WTC11 (cell line): ENCODE measurements at regions not wholly inside any gene's neighbourhood (a gene's known extent, or its start where the extent isn't known, plus 50 kb on each side); places are given as distances from the start of the nearest gene placed in this dataset.

Experiments
- ATAC-seq: fragments of 200-7000 bp; cut with Tn5 transposase; 2 replicates; pipeline ENCODE4 v1.10.0; 2021; ENCODE audit warnings: mild to moderate bottlenecking, moderate library complexity
- CTCF ChIA-PET: fragments of 300-600 bp; sonication (Branson Sonifier 250); formaldehyde crosslinking; loops from one replicate; lab custom pipeline; 2021; ENCODE audit warnings: antibody characterized with exemption; lab: Charles Lee
- POLR2A ChIA-PET: fragments of 350-600 bp; sonication (Branson Sonifier 250); formaldehyde crosslinking; loops from one replicate; lab custom pipeline; 2021; ENCODE audit warnings: antibody characterized with exemption; lab: Charles Lee
- DNase-seq: peaks from one replicate; pipeline ENCODE4 v3.0.0; 2021; ENCODE audit warnings: low spot score
- H3K27ac Mint-ChIP-seq: 2 replicates; pipeline ENCODE4 v1.8.0; 2021; ENCODE audit warnings: mixed read lengths
- H3K27me3 Mint-ChIP-seq: 2 replicates; pipeline ENCODE4 v1.8.0; 2021; ENCODE audit warnings: low read depth, mild to moderate bottlenecking, moderate library complexity, mixed read lengths
- H3K36me3 Mint-ChIP-seq: 2 replicates; pipeline ENCODE4 v1.8.0; 2021; ENCODE audit warnings: mixed read lengths
- H3K4me1 Mint-ChIP-seq: 2 replicates; pipeline ENCODE4 v1.8.0; 2022; ENCODE audit warnings: mixed read lengths
- H3K4me3 Mint-ChIP-seq: 2 replicates; pipeline ENCODE4 v1.8.0; 2021; ENCODE audit warnings: mild to moderate bottlenecking, moderate library complexity, mixed read lengths
- H3K9me3 Mint-ChIP-seq: 2 replicates; pipeline ENCODE4 v1.8.0; 2021; ENCODE audit warnings: mixed read lengths
- AR ChIP-seq: fragments of 250-450 bp; sonication (Bioruptor Pico); IDR thresholded peaks from 2 replicates; pipeline ENCODE4 v1.9.0; 2021; ENCODE audit warnings: mild to moderate bottlenecking
- ESRRA ChIP-seq: sonication (generic); formaldehyde crosslinking; IDR thresholded peaks from 2 replicates; pipeline ENCODE4 v1.8.1; 2022; ENCODE audit warnings: mild to moderate bottlenecking, missing genetic modification reagents, borderline replicate concordance
- FOXK1 ChIP-seq: sonication (generic); formaldehyde crosslinking; IDR thresholded peaks from 2 replicates; pipeline ENCODE4 v1.8.0; 2022; ENCODE audit warnings: mild to moderate bottlenecking, moderate library complexity, missing genetic modification reagents
- GTF2I ChIP-seq: fragments of 250-450 bp; sonication (Bioruptor Pico); conservative IDR thresholded peaks from 2 replicates; pipeline ENCODE4 v1.4.0; 2021; ENCODE audit warnings: mild to moderate bottlenecking
- HMGA2 ChIP-seq: fragments of 250-450 bp; sonication (Bioruptor Pico); IDR thresholded peaks from 2 replicates; pipeline ENCODE4 v1.4.0; 2021; ENCODE audit warnings: mild to moderate bottlenecking, moderate library complexity
- MLX ChIP-seq: sonication (generic); formaldehyde crosslinking; IDR thresholded peaks from 2 replicates; pipeline ENCODE4 v1.8.1; 2023; ENCODE audit warnings: mild to moderate bottlenecking, missing genetic modification reagents, moderate library complexity
- MXD4 ChIP-seq: fragments of 250-450 bp; sonication (Bioruptor Pico); IDR thresholded peaks from 2 replicates; pipeline ENCODE4 v1.8.0; 2021; ENCODE audit warnings: mild to moderate bottlenecking, moderate library complexity, borderline replicate concordance
- RELA ChIP-seq: sonication (generic); formaldehyde crosslinking; IDR thresholded peaks from 2 replicates; pipeline ENCODE4 v1.8.1; 2022; ENCODE audit warnings: missing genetic modification reagents, mild to moderate bottlenecking, borderline replicate concordance
- TEAD1 ChIP-seq: sonication (generic); formaldehyde crosslinking; IDR thresholded peaks from 2 replicates; pipeline ENCODE4 v1.8.0; 2022; ENCODE audit warnings: mild to moderate bottlenecking, missing genetic modification reagents
- TEAD4 ChIP-seq: sonication (generic); formaldehyde crosslinking; IDR thresholded peaks from 2 replicates; pipeline ENCODE4 v1.8.0; 2022; ENCODE audit warnings: mild to moderate bottlenecking, missing genetic modification reagents
- TP53 ChIP-seq: sonication (generic); formaldehyde crosslinking; IDR thresholded peaks from 2 replicates; pipeline ENCODE4 v1.8.1; 2023; ENCODE audit warnings: mild to moderate bottlenecking, missing genetic modification reagents
- ZNF121 ChIP-seq: sonication (generic); formaldehyde crosslinking; IDR thresholded peaks from 2 replicates; pipeline ENCODE4 v1.8.0; 2023; ENCODE audit warnings: missing genetic modification reagents
- ZNF219 ChIP-seq: sonication (generic); formaldehyde crosslinking; IDR thresholded peaks from 2 replicates; pipeline ENCODE4 v1.8.0; 2023; ENCODE audit warnings: missing genetic modification reagents, mild to moderate bottlenecking, borderline replicate concordance
- ZNF263 ChIP-seq: sonication (generic); formaldehyde crosslinking; IDR thresholded peaks from 2 replicates; pipeline ENCODE4 v1.8.1; 2022; ENCODE audit warnings: low read depth, mild to moderate bottlenecking, moderate library complexity, missing genetic modification reagents
- TF ChIP-seq, protein P1 (sequence below): sonication (generic); formaldehyde crosslinking; IDR thresholded peaks from 2 replicates; pipeline ENCODE4 v1.8.0; 2023; ENCODE audit warnings: missing genetic modification reagents, mild to moderate bottlenecking, borderline replicate concordance
- TF ChIP-seq, protein P2 (sequence below): fragments of 250-450 bp; sonication (Bioruptor Pico); IDR thresholded peaks from 2 replicates; pipeline ENCODE4 v1.9.0; 2021; ENCODE audit warnings: mild to moderate bottlenecking
- TF ChIP-seq, protein P3 (sequence below): sonication (generic); formaldehyde crosslinking; IDR thresholded peaks from 2 replicates; pipeline ENCODE4 v1.8.1; 2022; ENCODE audit warnings: low read depth, missing genetic modification reagents, borderline replicate concordance
- TF ChIP-seq, protein P4 (sequence below): sonication (generic); formaldehyde crosslinking; conservative IDR thresholded peaks from 2 replicates; pipeline ENCODE4 v1.8.1; 2023; ENCODE audit warnings: mild to moderate bottlenecking, low read depth, missing genetic modification reagents, moderate library complexity
- TF ChIP-seq, protein P5 (sequence below): sonication (generic); formaldehyde crosslinking; IDR thresholded peaks from 2 replicates; pipeline ENCODE4 v1.8.0; 2022; ENCODE audit warnings: mild to moderate bottlenecking, missing genetic modification reagents
- TF ChIP-seq, protein P6 (sequence below): sonication (generic); formaldehyde crosslinking; IDR thresholded peaks from 2 replicates; pipeline ENCODE4 v1.8.1; 2023; ENCODE audit warnings: mild to moderate bottlenecking, moderate library complexity, missing genetic modification reagents

DNA sequence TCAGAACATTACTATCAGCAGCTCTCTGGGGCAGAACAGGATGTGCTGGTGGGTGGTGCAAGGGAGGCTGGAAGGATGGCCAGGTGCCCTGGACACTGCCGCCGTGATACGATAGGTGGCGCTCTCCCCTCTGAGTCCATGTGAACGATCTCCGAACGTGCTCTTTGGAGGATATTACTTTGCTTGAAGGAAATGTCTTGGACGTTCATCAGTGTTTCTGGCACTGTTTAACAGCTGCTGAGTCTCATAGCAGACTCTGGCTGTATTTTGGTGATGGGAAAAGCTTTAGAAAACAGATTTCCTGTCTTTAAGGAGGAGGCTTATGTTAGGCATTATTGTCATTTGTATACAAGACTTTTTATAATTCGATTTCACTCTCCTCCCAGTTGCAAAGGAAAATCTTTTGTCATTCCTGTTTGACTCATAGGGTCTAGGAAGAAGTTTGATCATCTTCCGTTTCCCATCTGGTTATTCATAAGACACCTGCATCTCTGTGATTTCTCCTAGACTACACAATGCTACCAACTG, 386.2 kb upstream of the ADGRL2 start (continued):
- TF ChIP-seq, protein P1, sequence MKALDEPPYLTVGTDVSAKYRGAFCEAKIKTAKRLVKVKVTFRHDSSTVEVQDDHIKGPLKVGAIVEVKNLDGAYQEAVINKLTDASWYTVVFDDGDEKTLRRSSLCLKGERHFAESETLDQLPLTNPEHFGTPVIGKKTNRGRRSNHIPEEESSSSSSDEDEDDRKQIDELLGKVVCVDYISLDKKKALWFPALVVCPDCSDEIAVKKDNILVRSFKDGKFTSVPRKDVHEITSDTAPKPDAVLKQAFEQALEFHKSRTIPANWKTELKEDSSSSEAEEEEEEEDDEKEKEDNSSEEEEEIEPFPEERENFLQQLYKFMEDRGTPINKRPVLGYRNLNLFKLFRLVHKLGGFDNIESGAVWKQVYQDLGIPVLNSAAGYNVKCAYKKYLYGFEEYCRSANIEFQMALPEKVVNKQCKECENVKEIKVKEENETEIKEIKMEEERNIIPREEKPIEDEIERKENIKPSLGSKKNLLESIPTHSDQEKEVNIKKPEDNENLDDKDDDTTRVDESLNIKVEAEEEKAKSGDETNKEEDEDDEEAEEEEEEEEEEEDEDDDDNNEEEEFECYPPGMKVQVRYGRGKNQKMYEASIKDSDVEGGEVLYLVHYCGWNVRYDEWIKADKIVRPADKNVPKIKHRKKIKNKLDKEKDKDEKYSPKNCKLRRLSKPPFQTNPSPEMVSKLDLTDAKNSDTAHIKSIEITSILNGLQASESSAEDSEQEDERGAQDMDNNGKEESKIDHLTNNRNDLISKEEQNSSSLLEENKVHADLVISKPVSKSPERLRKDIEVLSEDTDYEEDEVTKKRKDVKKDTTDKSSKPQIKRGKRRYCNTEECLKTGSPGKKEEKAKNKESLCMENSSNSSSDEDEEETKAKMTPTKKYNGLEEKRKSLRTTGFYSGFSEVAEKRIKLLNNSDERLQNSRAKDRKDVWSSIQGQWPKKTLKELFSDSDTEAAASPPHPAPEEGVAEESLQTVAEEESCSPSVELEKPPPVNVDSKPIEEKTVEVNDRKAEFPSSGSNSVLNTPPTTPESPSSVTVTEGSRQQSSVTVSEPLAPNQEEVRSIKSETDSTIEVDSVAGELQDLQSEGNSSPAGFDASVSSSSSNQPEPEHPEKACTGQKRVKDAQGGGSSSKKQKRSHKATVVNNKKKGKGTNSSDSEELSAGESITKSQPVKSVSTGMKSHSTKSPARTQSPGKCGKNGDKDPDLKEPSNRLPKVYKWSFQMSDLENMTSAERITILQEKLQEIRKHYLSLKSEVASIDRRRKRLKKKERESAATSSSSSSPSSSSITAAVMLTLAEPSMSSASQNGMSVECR, result 0 out of 2 replicates have a peak, but pooled peaks have one; percentile 31
- TF ChIP-seq TP53 (CRISPR knock-in tag) (no peak), TEAD1 (CRISPR knock-in tag) (peak; percentile 73; the same call in 1 of the 2 replicates), ZNF121 (CRISPR knock-in tag) (peak; percentile 46; the same call in 1 of the 2 replicates)

- peaks cover 73% of the 10 kb centered on the region for H3K4me1 Mint-ChIP-seq
- POLR2A ChIA-PET, result no interaction called here
- peak; percentile 39 for DNase-seq
- no peaks in the 10 kb centered on the region for H3K36me3 Mint-ChIP-seq
- no peak overlapping the region for H3K4me3 Mint-ChIP-seq
- peak; percentile 66 for ATAC-seq
- H3K27me3 Mint-ChIP-seq, result no peaks in the 10 kb centered on the region
- H3K27ac Mint-ChIP-seq, result peak overlapping the region; percentile 72
- CTCF ChIA-PET, result no interaction called here
- H3K9me3 Mint-ChIP-seq, result no peaks in the 10 kb centered on the region
- TF ChIP-seq TEAD4 (CRISPR knock-in tag) (no peak), MLX (CRISPR knock-in tag) (no peak), ZNF263 (CRISPR knock-in tag) (no peak), ZNF219 (no peak), GTF2I (CRISPR knock-in tag) (no peak), HMGA2 (CRISPR knock-in tag) (no peak), RELA (CRISPR knock-in tag) (no peak), ESRRA (no peak), FOXK1 (CRISPR knock-in tag) (no peak), AR (CRISPR knock-in tag) (no peak), MXD4 (CRISPR knock-in tag) (no peak)
- TF ChIP-seq, protein P2, sequence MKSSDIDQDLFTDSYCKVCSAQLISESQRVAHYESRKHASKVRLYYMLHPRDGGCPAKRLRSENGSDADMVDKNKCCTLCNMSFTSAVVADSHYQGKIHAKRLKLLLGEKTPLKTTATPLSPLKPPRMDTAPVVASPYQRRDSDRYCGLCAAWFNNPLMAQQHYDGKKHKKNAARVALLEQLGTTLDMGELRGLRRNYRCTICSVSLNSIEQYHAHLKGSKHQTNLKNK (CRISPR knock-in tag), result no peak
- TF ChIP-seq, protein P3, sequence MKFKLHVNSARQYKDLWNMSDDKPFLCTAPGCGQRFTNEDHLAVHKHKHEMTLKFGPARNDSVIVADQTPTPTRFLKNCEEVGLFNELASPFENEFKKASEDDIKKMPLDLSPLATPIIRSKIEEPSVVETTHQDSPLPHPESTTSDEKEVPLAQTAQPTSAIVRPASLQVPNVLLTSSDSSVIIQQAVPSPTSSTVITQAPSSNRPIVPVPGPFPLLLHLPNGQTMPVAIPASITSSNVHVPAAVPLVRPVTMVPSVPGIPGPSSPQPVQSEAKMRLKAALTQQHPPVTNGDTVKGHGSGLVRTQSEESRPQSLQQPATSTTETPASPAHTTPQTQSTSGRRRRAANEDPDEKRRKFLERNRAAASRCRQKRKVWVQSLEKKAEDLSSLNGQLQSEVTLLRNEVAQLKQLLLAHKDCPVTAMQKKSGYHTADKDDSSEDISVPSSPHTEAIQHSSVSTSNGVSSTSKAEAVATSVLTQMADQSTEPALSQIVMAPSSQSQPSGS (CRISPR knock-in tag), result no peak
- TF ChIP-seq, protein P4, sequence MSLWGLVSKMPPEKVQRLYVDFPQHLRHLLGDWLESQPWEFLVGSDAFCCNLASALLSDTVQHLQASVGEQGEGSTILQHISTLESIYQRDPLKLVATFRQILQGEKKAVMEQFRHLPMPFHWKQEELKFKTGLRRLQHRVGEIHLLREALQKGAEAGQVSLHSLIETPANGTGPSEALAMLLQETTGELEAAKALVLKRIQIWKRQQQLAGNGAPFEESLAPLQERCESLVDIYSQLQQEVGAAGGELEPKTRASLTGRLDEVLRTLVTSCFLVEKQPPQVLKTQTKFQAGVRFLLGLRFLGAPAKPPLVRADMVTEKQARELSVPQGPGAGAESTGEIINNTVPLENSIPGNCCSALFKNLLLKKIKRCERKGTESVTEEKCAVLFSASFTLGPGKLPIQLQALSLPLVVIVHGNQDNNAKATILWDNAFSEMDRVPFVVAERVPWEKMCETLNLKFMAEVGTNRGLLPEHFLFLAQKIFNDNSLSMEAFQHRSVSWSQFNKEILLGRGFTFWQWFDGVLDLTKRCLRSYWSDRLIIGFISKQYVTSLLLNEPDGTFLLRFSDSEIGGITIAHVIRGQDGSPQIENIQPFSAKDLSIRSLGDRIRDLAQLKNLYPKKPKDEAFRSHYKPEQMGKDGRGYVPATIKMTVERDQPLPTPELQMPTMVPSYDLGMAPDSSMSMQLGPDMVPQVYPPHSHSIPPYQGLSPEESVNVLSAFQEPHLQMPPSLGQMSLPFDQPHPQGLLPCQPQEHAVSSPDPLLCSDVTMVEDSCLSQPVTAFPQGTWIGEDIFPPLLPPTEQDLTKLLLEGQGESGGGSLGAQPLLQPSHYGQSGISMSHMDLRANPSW (CRISPR knock-in tag), result no peak
- TF ChIP-seq, protein P5, sequence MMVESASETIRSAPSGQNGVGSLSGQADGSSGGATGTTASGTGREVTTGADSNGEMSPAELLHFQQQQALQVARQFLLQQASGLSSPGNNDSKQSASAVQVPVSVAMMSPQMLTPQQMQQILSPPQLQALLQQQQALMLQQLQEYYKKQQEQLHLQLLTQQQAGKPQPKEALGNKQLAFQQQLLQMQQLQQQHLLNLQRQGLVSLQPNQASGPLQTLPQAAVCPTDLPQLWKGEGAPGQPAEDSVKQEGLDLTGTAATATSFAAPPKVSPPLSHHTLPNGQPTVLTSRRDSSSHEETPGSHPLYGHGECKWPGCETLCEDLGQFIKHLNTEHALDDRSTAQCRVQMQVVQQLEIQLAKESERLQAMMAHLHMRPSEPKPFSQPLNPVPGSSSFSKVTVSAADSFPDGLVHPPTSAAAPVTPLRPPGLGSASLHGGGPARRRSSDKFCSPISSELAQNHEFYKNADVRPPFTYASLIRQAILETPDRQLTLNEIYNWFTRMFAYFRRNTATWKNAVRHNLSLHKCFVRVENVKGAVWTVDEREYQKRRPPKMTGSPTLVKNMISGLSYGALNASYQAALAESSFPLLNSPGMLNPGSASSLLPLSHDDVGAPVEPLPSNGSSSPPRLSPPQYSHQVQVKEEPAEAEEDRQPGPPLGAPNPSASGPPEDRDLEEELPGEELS (CRISPR knock-in tag), result no peak
- TF ChIP-seq, protein P6, sequence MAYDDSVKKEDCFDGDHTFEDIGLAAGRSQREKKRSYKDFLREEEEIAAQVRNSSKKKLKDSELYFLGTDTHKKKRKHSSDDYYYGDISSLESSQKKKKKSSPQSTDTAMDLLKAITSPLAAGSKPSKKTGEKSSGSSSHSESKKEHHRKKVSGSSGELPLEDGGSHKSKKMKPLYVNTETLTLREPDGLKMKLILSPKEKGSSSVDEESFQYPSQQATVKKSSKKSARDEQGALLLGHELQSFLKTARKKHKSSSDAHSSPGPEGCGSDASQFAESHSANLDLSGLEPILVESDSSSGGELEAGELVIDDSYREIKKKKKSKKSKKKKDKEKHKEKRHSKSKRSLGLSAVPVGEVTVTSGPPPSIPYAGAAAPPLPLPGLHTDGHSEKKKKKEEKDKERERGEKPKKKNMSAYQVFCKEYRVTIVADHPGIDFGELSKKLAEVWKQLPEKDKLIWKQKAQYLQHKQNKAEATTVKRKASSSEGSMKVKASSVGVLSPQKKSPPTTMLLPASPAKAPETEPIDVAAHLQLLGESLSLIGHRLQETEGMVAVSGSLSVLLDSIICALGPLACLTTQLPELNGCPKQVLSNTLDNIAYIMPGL (CRISPR knock-in tag), result no peak
These were observed 387.8 kb upstream of the ADGRL2 start for GRCh38 chr1:81412954-81413353.
